Panc1 (cell line): ENCODE measurements at regions not wholly inside any gene's neighbourhood (a gene's known extent, or its start where the extent isn't known, plus 50 kb on each side); places are given as distances from the start of the nearest gene placed in this dataset.

Experiments used
- ATAC-seq: fragments of 200-7000 bp; cut with Tn5 transposase; 2 replicates; pipeline ENCODE4 v1.9.1; 2020; ENCODE audit warnings: mild to moderate bottlenecking, moderate library complexity
- BruUV-seq: library from RNA; stranded (reverse); fragments of 400-500 nt; replicated peaks from 2 replicates; lab custom pipeline; 2021; lab: Mats Ljungman, UMichigan
- CTCF ChIA-PET: fragments of 300-600 bp; sonication (Branson Sonifier 250); formaldehyde crosslinking; loops from one replicate; lab custom pipeline; 2022; ENCODE audit warnings: antibody characterized with exemption; lab: Charles Lee
- POLR2A ChIA-PET: fragments of 300-600 bp; sonication (Branson Sonifier 250); formaldehyde crosslinking; loops from one replicate; lab custom pipeline; 2022; ENCODE audit warnings: antibody characterized with exemption; lab: Charles Lee
- DNase-seq: peaks from one replicate; pipeline ENCODE4 v3.0.0-alpha.2; 2010; ENCODE audit warnings: low read depth, low spot score
- H3K27ac ChIP-seq: 2 replicates; pipeline ENCODE4 v1.5.1; 2011; ENCODE audit warnings: mild to moderate bottlenecking, low read length, inconsistent platforms
- H3K27me3 ChIP-seq: fragments of 200-500 bp; sonication (Bioruptor generic); 2 replicates; pipeline ENCODE4 v1.6.0; 2014; ENCODE audit warnings: low read length, inconsistent platforms; ENCODE audit not compliant: control insufficient read depth, insufficient read depth
- H3K36me3 ChIP-seq: fragments of 200-500 bp; sonication (Bioruptor generic); 2 replicates; pipeline ENCODE4 v1.5.1; 2014; ENCODE audit warnings: inconsistent platforms, mild to moderate bottlenecking, low read length, moderate library complexity; ENCODE audit not compliant: control insufficient read depth, insufficient read depth
- H3K4me1 ChIP-seq: 2 replicates; pipeline ENCODE4 v1.5.1; 2011; ENCODE audit warnings: inconsistent platforms, mild to moderate bottlenecking, low read length, moderate library complexity; ENCODE audit not compliant: control insufficient read depth, insufficient read depth
- H3K4me3 ChIP-seq, 2 experiments: 2 replicates each; pipeline ENCODE4 v1.5.1; 2011 to 2012; ENCODE audit warnings: low read depth in 2 of 2, low read length in 2 of 2, mild to moderate bottlenecking in 2 of 2, inconsistent platforms in 1 of 2, moderate library complexity in 1 of 2
- H3K9me3 ChIP-seq: fragments of 200-500 bp; sonication (Bioruptor generic); 2 replicates; pipeline ENCODE4 v1.5.1; 2014; ENCODE audit warnings: low read depth, mild to moderate bottlenecking, inconsistent platforms, low read length, moderate library complexity; ENCODE audit not compliant: control insufficient read depth, insufficient read depth
- POLR2AphosphoS5 ChIP-seq: IDR thresholded peaks from 2 replicates; pipeline ENCODE4 v1.6.1; 2012; ENCODE audit warnings: mild to moderate bottlenecking, low read depth, low read length, moderate library complexity
- SIN3A ChIP-seq: IDR thresholded peaks from 2 replicates; pipeline ENCODE4 v1.6.1; 2012; ENCODE audit warnings: low read depth, mild to moderate bottlenecking, low read length, moderate library complexity, borderline replicate concordance; ENCODE audit not compliant: insufficient read depth
- TCF7L2 ChIP-seq: IDR thresholded peaks from 2 replicates; pipeline ENCODE4 v1.6.1; 2011; ENCODE audit warnings: mild to moderate bottlenecking, low read depth, low read length, inconsistent platforms
- in situ Hi-C: cut with HindIII; loops from 2 replicates; pipeline ENCODE4 v1.10.0; 2016; ENCODE audit warnings: low sequenced_read_pairs, low pct_unique_long_range_greater_than_20kb
- intact Hi-C: fragments of 100-400 bp; cut with micrococcal nuclease; formaldehyde crosslinking; loops from one replicate; pipeline ENCODE4 v1.10.0; 2022; ENCODE audit not compliant: unreplicated experiment
- TF ChIP-seq, protein P1 (sequence below), 2 experiments: IDR thresholded peaks; 2 replicates each; pipeline ENCODE4 v1.6.1; 2011 to 2012; ENCODE audit warnings: low read depth in 2 of 2, control low read depth in 1 of 2, low read length in 1 of 2, mild to moderate bottlenecking in 1 of 2, moderate library complexity in 1 of 2; ENCODE audit not compliant: insufficient read depth in 1 of 2
- TF ChIP-seq, protein P2 (sequence below): fragments of 450-650 bp; IDR thresholded peaks from 2 replicates; pipeline ENCODE4 v1.5.1; 2017; ENCODE audit warnings: mild to moderate bottlenecking

DNA sequence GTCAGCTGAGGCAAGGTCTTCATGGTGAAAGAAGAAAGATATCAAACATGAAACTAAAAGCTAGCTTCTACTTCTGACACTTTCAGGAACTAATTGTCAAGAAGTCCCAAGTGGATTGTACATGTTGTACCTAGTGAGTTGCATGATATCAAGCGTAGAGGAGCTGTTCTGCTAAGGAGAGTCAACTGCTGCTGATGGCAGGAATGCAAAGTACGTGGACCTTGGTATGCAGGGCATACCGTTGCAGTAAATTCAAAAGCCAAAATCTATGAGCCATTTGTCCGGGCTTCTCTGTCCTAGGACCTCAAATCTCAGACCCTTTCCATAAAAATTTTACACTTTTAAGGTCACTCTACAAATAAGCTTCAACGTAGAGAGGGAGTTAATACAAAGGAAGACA, 446.2 kb downstream of the KCTD8 start:
- DNase-seq (no peak), ATAC-seq (no peak)
- no TSS peak for BruUV-seq
- H3K27ac ChIP-seq, result no peak overlapping the region
- ChIA-PET POLR2A (no interaction called here), CTCF (no interaction called here)
- in situ Hi-C loops, result no loop called here
- intact Hi-C loops, result no loop called here
- H3K9me3 ChIP-seq, result no peaks in the 10 kb centered on the region
- no peaks in the 10 kb centered on the region for H3K4me1 ChIP-seq
- no peaks in the 10 kb centered on the region for H3K27me3 ChIP-seq
- H3K4me3 ChIP-seq, result no peak overlapping the region
- H3K36me3 ChIP-seq, result no peaks in the 10 kb centered on the region
- TF ChIP-seq SIN3A, result no peak
- TF ChIP-seq, protein P1, sequence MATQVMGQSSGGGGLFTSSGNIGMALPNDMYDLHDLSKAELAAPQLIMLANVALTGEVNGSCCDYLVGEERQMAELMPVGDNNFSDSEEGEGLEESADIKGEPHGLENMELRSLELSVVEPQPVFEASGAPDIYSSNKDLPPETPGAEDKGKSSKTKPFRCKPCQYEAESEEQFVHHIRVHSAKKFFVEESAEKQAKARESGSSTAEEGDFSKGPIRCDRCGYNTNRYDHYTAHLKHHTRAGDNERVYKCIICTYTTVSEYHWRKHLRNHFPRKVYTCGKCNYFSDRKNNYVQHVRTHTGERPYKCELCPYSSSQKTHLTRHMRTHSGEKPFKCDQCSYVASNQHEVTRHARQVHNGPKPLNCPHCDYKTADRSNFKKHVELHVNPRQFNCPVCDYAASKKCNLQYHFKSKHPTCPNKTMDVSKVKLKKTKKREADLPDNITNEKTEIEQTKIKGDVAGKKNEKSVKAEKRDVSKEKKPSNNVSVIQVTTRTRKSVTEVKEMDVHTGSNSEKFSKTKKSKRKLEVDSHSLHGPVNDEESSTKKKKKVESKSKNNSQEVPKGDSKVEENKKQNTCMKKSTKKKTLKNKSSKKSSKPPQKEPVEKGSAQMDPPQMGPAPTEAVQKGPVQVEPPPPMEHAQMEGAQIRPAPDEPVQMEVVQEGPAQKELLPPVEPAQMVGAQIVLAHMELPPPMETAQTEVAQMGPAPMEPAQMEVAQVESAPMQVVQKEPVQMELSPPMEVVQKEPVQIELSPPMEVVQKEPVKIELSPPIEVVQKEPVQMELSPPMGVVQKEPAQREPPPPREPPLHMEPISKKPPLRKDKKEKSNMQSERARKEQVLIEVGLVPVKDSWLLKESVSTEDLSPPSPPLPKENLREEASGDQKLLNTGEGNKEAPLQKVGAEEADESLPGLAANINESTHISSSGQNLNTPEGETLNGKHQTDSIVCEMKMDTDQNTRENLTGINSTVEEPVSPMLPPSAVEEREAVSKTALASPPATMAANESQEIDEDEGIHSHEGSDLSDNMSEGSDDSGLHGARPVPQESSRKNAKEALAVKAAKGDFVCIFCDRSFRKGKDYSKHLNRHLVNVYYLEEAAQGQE (IDR thresholded peaks at IDR 0.05; ENCODE audit: insufficient read depth in 1 of 2, low read depth in 2 of 2, low read length in 1 of 2), result no peak
- TF ChIP-seq, protein P2, sequence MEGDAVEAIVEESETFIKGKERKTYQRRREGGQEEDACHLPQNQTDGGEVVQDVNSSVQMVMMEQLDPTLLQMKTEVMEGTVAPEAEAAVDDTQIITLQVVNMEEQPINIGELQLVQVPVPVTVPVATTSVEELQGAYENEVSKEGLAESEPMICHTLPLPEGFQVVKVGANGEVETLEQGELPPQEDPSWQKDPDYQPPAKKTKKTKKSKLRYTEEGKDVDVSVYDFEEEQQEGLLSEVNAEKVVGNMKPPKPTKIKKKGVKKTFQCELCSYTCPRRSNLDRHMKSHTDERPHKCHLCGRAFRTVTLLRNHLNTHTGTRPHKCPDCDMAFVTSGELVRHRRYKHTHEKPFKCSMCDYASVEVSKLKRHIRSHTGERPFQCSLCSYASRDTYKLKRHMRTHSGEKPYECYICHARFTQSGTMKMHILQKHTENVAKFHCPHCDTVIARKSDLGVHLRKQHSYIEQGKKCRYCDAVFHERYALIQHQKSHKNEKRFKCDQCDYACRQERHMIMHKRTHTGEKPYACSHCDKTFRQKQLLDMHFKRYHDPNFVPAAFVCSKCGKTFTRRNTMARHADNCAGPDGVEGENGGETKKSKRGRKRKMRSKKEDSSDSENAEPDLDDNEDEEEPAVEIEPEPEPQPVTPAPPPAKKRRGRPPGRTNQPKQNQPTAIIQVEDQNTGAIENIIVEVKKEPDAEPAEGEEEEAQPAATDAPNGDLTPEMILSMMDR, result no peak
- TF ChIP-seq POLR2AphosphoS5, result no peak
- no peak for TF ChIP-seq TCF7L2

DNA sequence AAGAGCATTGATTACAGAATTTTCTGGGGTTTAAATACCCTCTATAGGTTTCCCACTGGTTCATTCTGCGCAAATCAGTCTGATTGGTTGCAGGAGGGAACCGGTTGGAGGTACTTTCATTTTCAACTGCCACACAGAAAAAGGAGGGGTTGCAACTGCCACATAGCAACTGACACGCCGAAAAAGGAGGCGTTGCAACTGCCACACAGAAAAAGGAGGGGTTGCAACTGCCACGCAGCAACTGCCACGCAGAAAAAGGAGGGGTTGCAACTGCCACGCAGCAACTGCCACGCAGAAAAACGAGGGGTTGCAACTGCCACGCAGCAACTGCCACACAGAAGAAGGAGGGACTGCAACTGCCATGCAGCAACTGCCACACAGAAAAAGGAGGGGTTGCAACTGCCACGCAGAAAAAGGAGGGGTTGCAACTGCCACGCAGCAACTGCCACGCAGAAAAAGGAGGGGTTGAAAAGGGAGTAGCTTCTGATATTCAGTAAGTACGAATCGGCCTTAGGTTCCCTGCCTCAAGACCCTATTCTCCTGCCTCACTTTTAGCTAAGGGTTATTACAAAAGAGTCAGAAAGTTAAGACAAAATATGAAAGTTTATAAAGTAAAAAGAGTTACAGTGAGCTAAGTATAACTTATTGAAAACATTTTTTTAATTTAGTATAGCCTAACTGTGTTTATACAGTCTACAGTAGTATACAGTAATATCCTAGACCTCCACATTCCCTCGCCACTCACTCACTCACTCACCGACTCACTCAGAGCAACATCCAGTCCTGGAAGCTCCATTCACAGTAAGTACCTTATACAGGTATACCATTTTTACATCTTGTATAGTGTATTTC, 431.8 kb downstream of the KCTD8 start:
- no peaks in the 10 kb centered on the region for H3K4me1 ChIP-seq
- in situ Hi-C loops, result no loop called here
- H3K9me3 ChIP-seq, result no peaks in the 10 kb centered on the region
- no peaks in the 10 kb centered on the region for H3K27me3 ChIP-seq
- POLR2A ChIA-PET, result no interaction called here
- intact Hi-C loops, result no loop called here
- peak; percentile 93 for ATAC-seq
- H3K27ac ChIP-seq, result peak overlapping the region; percentile 82
- no TSS peak for BruUV-seq
- peak overlapping the region; percentile 47 to 72 for H3K4me3 ChIP-seq
- CTCF ChIA-PET, result no interaction called here
- TF ChIP-seq, protein P2, result no peak
- TF ChIP-seq SIN3A (no peak), POLR2AphosphoS5 (peak; percentile 38; the same call in 1 of the 2 replicates), TCF7L2 (no peak)
- TF ChIP-seq, protein P1 (IDR thresholded peaks at IDR 0.05; ENCODE audit: insufficient read depth in 1 of 2, low read depth in 2 of 2, low read length in 1 of 2), result no peak
- H3K36me3 ChIP-seq, result no peaks in the 10 kb centered on the region; the same call in 1 of the 2 replicates
- DNase-seq, result peak; percentile 22
